ENCODE measurements at regions not wholly inside any gene's neighbourhood (a gene's known extent, or its start where the extent isn't known, plus 50 kb on each side); places are given as distances from the start of the nearest gene placed in this dataset.

- ATAC-seq (no peak), DNase-seq (no peak)
- no peaks in the 10 kb centered on the region for H3K79me2 ChIP-seq (ENCODE audit: low read length)
- H3K4me3 ChIP-seq (ENCODE audit: low read length): no peak overlapping the region
- TF ChIP-seq EZH2 (IDR thresholded peaks at IDR 0.05; ENCODE audit: low read length, unreplicated experiment): no peak
- TF ChIP-seq EZH2phosphoT487 (IDR thresholded peaks at IDR 0.05; ENCODE audit: borderline replicate concordance, low read length): no peak
- TF ChIP-seq CTCF (conservative IDR thresholded peaks at IDR 0.05; ENCODE audit: low read depth, low read length): no peak
- H3K4me1 ChIP-seq (ENCODE audit: insufficient read depth, low read length): peaks cover 28% of the 10 kb centered on the region
- no peak overlapping the region for H2AFZ ChIP-seq (ENCODE audit: low read length)
- ChIA-PET POLR2A (ENCODE audit: unreplicated experiment) (no interaction called here), CTCF (no interaction called here)
- H3F3A ChIP-seq (ENCODE audit: low read length, unreplicated experiment): peaks cover 6% of the 10 kb centered on the region
- no peaks in the 10 kb centered on the region for H3K27me3 ChIP-seq (ENCODE audit: low read length)
- no peaks in the 10 kb centered on the region for H3K9me2 ChIP-seq (replicated peaks; ENCODE audit: low read length)
- H3K27ac ChIP-seq (ENCODE audit: low read length): peak overlapping the region; percentile 79
- intact Hi-C loops (cut with micrococcal nuclease): loop anchor here (5.0 to 10.0 kb wide), 2 partner anchors 122 to 274 kb away; partner anchors contain the start of gene GHR
- no peak overlapping the region for H3K4me2 ChIP-seq (ENCODE audit: low read length)
- no TSS peak for BruUV-seq (replicated peaks)
- H3K36me3 ChIP-seq (ENCODE audit: low read depth, low read length): no peaks in the 10 kb centered on the region
- H3K9me3 ChIP-seq (ENCODE audit: low read length): peaks cover 4% of the 10 kb centered on the region; the same call in 1 of the 2 replicates
- no peaks in the 10 kb centered on the region for H4K20me1 ChIP-seq (ENCODE audit: low read length)
- no peak overlapping the region for H3K9ac ChIP-seq (ENCODE audit: low read length)
Observed at GRCh38 chr5:42300496-42300895, 122.7 kb upstream of the GHR start.

DNA sequence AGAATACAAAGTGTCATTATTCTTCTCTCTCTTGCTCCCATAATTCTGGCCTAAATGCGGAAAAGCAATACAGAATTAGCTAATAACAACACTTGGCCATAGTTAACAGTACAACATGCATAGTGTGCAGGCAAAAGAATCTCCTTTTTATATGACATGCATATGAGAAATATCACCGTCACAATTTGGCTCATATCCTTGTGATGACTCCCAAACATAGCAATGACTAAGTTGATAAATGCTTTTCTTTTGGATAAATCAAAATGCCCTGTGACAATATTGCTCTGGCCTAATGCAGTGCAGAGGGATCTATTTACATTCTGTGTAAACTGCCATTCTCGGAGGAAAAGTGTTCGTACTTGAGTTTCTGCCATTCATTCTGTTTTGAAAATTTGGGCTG lies 121.9 kb upstream of the GHR start:
- Histone ChIP-seq H3K36me3 (ENCODE audit: low read depth, low read length) (no peaks in the 10 kb centered on the region), H3K79me2 (ENCODE audit: low read length) (no peaks in the 10 kb centered on the region), H3K27ac (ENCODE audit: low read length) (peak overlapping the region; percentile 79), H3K9ac (ENCODE audit: low read length) (peak overlapping the region; percentile 18; the same call in 1 of the 2 replicates), H3K9me2 (replicated peaks; ENCODE audit: low read length) (no peaks in the 10 kb centered on the region), H4K20me1 (ENCODE audit: low read length) (no peaks in the 10 kb centered on the region), H3K27me3 (ENCODE audit: low read length) (no peaks in the 10 kb centered on the region), H3K9me3 (ENCODE audit: low read length) (peaks cover 4% of the 10 kb centered on the region; the same call in 1 of the 2 replicates), H3K4me2 (ENCODE audit: low read length) (peak overlapping the region; percentile 68), H3F3A (ENCODE audit: low read length, unreplicated experiment) (peaks cover 6% of the 10 kb centered on the region), H3K4me3 (ENCODE audit: low read length) (peak overlapping the region; percentile 26), H2AFZ (ENCODE audit: low read length) (peak overlapping the region; percentile 12; the same call in 1 of the 2 replicates), H3K4me1 (ENCODE audit: insufficient read depth, low read length) (peaks cover 28% of the 10 kb centered on the region)
- DNase-seq: peak; percentile 98
- ChIA-PET CTCF (interaction anchor here (0.5 kb wide), 1 partner anchor 74 kb away, joined by 3 read pairs; no protein-coding TSS in a partner anchor), POLR2A (ENCODE audit: unreplicated experiment) (no interaction called here)
- no TSS peak for BruUV-seq (replicated peaks)
- ATAC-seq: peak; percentile 90
- intact Hi-C loops (cut with micrococcal nuclease): loop anchor here (1.0 to 10.0 kb wide), 3 partner anchors 59 to 273 kb away; partner anchors contain the start of gene GHR
- TF ChIP-seq EZH2 (IDR thresholded peaks at IDR 0.05; ENCODE audit: low read length, unreplicated experiment) (no peak), CTCF (conservative IDR thresholded peaks at IDR 0.05; ENCODE audit: low read depth, low read length) (no peak), EZH2phosphoT487 (IDR thresholded peaks at IDR 0.05; ENCODE audit: borderline replicate concordance, low read length) (no peak)

GRCh38 chr5:42302186-42302585 lies 121.1 kb upstream of the GHR start:
- Histone ChIP-seq H3K9ac (ENCODE audit: low read length) (0 out of 2 replicates have a peak overlapping the region, but pooled peaks have one; percentile 18), H3K36me3 (ENCODE audit: low read depth, low read length) (no peaks in the 10 kb centered on the region), H3K4me1 (ENCODE audit: insufficient read depth, low read length) (peaks cover 28% of the 10 kb centered on the region), H3K27me3 (ENCODE audit: low read length) (no peaks in the 10 kb centered on the region), H2AFZ (ENCODE audit: low read length) (no peak overlapping the region), H3K4me3 (ENCODE audit: low read length) (peak overlapping the region; percentile 26; the same call in 1 of the 2 replicates), H3K27ac (ENCODE audit: low read length) (peak overlapping the region; percentile 79), H3F3A (ENCODE audit: low read length, unreplicated experiment) (peaks cover 6% of the 10 kb centered on the region), H3K9me3 (ENCODE audit: low read length) (no peaks in the 10 kb centered on the region), H3K4me2 (ENCODE audit: low read length) (peak overlapping the region; percentile 68), H4K20me1 (ENCODE audit: low read length) (no peaks in the 10 kb centered on the region), H3K9me2 (replicated peaks; ENCODE audit: low read length) (no peaks in the 10 kb centered on the region), H3K79me2 (ENCODE audit: low read length) (no peaks in the 10 kb centered on the region)
- peak; percentile 85 for ATAC-seq
- peak; percentile 95 for DNase-seq
- ChIA-PET POLR2A (ENCODE audit: unreplicated experiment) (no interaction called here), CTCF (no interaction called here)
- no TSS peak for BruUV-seq (replicated peaks)
- intact Hi-C loops (cut with micrococcal nuclease): loop anchor here (1.0 to 10.0 kb wide), 3 partner anchors 60 to 273 kb away; partner anchors contain the start of gene GHR
- no peak for TF ChIP-seq EZH2 (IDR thresholded peaks at IDR 0.05; ENCODE audit: low read length, unreplicated experiment)
- TF ChIP-seq EZH2phosphoT487 (IDR thresholded peaks at IDR 0.05; ENCODE audit: borderline replicate concordance, low read length): no peak
- no peak for TF ChIP-seq CTCF (conservative IDR thresholded peaks at IDR 0.05; ENCODE audit: low read depth, low read length)
